PC-3 (cell line): ENCODE measurements at regions not wholly inside any gene's neighbourhood (a gene's known extent, or its start where the extent isn't known, plus 50 kb on each side); places are given as distances from the start of the nearest gene placed in this dataset.
"Not testable (repeated sequence)": the region's sequence is repeated elsewhere in the genome, so short reads cannot be mapped to it uniquely, and the experiment has no call there.

Experiments
- ATAC-seq: fragments of 200-7000 bp; cut with Tn5 transposase; 2 replicates; pipeline ENCODE4 v1.9.1; 2020; ENCODE audit warnings: mild to moderate bottlenecking, moderate library complexity
- BruUV-seq: library from RNA; stranded (reverse); fragments of 400-500 nt; replicated peaks from 2 replicates; lab custom pipeline; 2021; lab: Mats Ljungman, UMichigan
- CTCF ChIA-PET: fragments of 300-600 bp; sonication (Branson Sonifier 250); formaldehyde crosslinking; loops from one replicate; lab custom pipeline; 2022; ENCODE audit warnings: antibody characterized with exemption; lab: Charles Lee
- POLR2A ChIA-PET: fragments of 300-600 bp; sonication (Branson Sonifier 250); formaldehyde crosslinking; loops from one replicate; lab custom pipeline; 2022; ENCODE audit warnings: antibody characterized with exemption; ENCODE audit not compliant: unreplicated experiment; lab: Charles Lee
- DNase-seq: peaks from one replicate; pipeline ENCODE4 v3.0.0-alpha.2; 2015
- H2AFZ ChIP-seq: fragments of 300-600 bp; sonication (generic); 2 replicates; pipeline ENCODE4 v1.6.0; 2016; ENCODE audit warnings: antibody characterized with exemption, low read length
- H3F3A ChIP-seq: fragments of 300-600 bp; sonication (generic); one replicate; pipeline ENCODE4 v1.6.0; 2017; ENCODE audit warnings: antibody characterized with exemption, low read length, control low read depth, mild to moderate bottlenecking; ENCODE audit not compliant: unreplicated experiment
- H3K27ac ChIP-seq: fragments of 300-600 bp; sonication (generic); 2 replicates; pipeline ENCODE4 v1.5.1; 2016; ENCODE audit warnings: mild to moderate bottlenecking, low read length
- H3K27me3 ChIP-seq: fragments of 300-600 bp; sonication (generic); 2 replicates; pipeline ENCODE4 v1.6.1; 2016; ENCODE audit warnings: low read length, mixed read lengths
- H3K36me3 ChIP-seq: fragments of 300-600 bp; sonication (generic); 2 replicates; pipeline ENCODE4 v1.6.1; 2016; ENCODE audit warnings: low read depth, mixed run types, low read length, mixed read lengths
- H3K4me1 ChIP-seq: fragments of 300-600 bp; sonication (generic); 2 replicates; pipeline ENCODE4 v1.5.1; 2016; ENCODE audit warnings: low read length; ENCODE audit not compliant: insufficient read depth
- H3K4me2 ChIP-seq: fragments of 300-600 bp; sonication (generic); 2 replicates; pipeline ENCODE4 v1.6.0; 2016; ENCODE audit warnings: low read length
- H3K4me3 ChIP-seq: fragments of 300-600 bp; sonication (generic); 2 replicates; pipeline ENCODE4 v1.5.1; 2016; ENCODE audit warnings: mild to moderate bottlenecking, low read length, mixed read lengths
- H3K79me2 ChIP-seq: fragments of 300-600 bp; sonication (generic); 2 replicates; pipeline ENCODE4 v1.6.1; 2017; ENCODE audit warnings: low read length, mixed read lengths
- H3K9ac ChIP-seq: fragments of 300-600 bp; sonication (generic); 2 replicates; pipeline ENCODE4 v1.6.0; 2016; ENCODE audit warnings: mild to moderate bottlenecking, low read length
- H3K9me2 ChIP-seq: fragments of 300-600 bp; sonication (generic); replicated peaks from 2 replicates; pipeline ENCODE4 v1.6.1; 2016; ENCODE audit warnings: mixed run types, low read length, mixed read lengths
- H3K9me3 ChIP-seq: fragments of 300-600 bp; sonication (generic); 2 replicates; pipeline ENCODE4 v1.6.1; 2016; ENCODE audit warnings: low read length, mixed read lengths
- H4K20me1 ChIP-seq: fragments of 300-600 bp; sonication (generic); 2 replicates; pipeline ENCODE4 v1.6.1; 2016; ENCODE audit warnings: low read length, mixed read lengths
- EZH2 ChIP-seq: fragments of 300-600 bp; sonication (generic); IDR thresholded peaks from one replicate; pipeline ENCODE4 v1.6.1; 2017; ENCODE audit warnings: antibody characterized with exemption, mild to moderate bottlenecking, low read length; ENCODE audit not compliant: unreplicated experiment
- EZH2phosphoT487 ChIP-seq: fragments of 300-600 bp; sonication (generic); IDR thresholded peaks from 2 replicates; pipeline ENCODE4 v1.6.1; 2018; ENCODE audit warnings: mild to moderate bottlenecking, antibody characterized with exemption, low read length, borderline replicate concordance
- intact Hi-C: fragments of 100-400 bp; cut with micrococcal nuclease; formaldehyde crosslinking; loops from 2 replicates; pipeline ENCODE4 v1.9.0; 2023
- TF ChIP-seq, protein P1 (sequence below): fragments of 300-600 bp; sonication (generic); conservative IDR thresholded peaks from 2 replicates; pipeline ENCODE4 v1.5.1; 2017; ENCODE audit warnings: antibody characterized with exemption, low read depth, mild to moderate bottlenecking, low read length

DNA sequence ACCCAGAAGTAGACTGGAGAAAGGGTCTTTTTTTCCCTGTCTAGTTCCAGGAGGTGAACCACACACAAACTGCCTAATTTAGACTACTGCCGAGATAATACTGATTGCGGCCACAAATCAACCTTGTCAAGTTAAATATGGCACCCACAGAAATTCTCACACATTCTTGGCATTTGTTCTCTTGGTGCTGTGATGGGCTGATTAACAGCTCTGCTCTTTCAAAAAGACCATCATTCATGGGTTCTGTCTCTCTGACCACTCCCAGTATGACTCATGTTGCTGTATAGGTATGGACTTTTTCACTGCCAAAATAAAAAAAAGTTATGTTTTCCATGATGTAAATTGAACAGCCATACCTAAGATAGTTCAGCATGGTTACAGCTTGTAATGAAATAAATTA, 1003.5 kb upstream of the LCORL start:
- Histone ChIP-seq H3K9me3 (no peaks in the 10 kb centered on the region), H3K27me3 (no peaks in the 10 kb centered on the region), H3K4me3 (no peak overlapping the region), H3K9ac (no peak overlapping the region), H3K79me2 (no peaks in the 10 kb centered on the region), H3K4me1 (no peaks in the 10 kb centered on the region), H3K36me3 (no peaks in the 10 kb centered on the region), H3K4me2 (no peak overlapping the region), H3K27ac (no peak overlapping the region), H2AFZ (no peak overlapping the region), H3K9me2 (no peaks in the 10 kb centered on the region), H3F3A (no peaks in the 10 kb centered on the region), H4K20me1 (no peaks in the 10 kb centered on the region)
- DNase-seq (no peak), ATAC-seq (no peak; the same call in 1 of the 2 replicates)
- BruUV-seq, result no TSS peak
- TF ChIP-seq, protein P1, sequence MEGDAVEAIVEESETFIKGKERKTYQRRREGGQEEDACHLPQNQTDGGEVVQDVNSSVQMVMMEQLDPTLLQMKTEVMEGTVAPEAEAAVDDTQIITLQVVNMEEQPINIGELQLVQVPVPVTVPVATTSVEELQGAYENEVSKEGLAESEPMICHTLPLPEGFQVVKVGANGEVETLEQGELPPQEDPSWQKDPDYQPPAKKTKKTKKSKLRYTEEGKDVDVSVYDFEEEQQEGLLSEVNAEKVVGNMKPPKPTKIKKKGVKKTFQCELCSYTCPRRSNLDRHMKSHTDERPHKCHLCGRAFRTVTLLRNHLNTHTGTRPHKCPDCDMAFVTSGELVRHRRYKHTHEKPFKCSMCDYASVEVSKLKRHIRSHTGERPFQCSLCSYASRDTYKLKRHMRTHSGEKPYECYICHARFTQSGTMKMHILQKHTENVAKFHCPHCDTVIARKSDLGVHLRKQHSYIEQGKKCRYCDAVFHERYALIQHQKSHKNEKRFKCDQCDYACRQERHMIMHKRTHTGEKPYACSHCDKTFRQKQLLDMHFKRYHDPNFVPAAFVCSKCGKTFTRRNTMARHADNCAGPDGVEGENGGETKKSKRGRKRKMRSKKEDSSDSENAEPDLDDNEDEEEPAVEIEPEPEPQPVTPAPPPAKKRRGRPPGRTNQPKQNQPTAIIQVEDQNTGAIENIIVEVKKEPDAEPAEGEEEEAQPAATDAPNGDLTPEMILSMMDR, result no peak
- TF ChIP-seq EZH2phosphoT487, result no peak
- no peak for TF ChIP-seq EZH2
- intact Hi-C loops, result no loop called here
- POLR2A ChIA-PET, result no interaction called here
- CTCF ChIA-PET, result no interaction called here

DNA sequence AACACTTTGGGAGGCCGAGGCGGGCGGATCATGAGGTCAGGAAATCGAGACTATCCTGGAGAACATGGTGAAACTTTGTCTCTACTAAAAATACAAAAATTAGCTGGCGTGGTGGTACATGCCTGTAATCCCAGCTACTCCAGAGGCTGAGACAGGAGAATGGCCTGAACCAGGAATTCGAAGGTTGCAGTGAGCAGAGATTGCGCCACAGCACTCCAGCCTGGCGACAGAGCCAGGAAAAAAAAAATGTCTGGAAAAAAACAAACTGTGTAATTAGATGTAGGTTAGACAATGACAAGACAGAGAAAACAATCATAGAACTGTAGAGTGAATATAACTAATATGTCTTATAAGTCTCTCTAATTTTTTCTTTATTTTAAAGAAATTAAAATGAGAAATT, 1002.5 kb upstream of the LCORL start:
- ChIA-PET POLR2A (no interaction called here), CTCF (no interaction called here)
- no peaks in the 10 kb centered on the region for H3F3A ChIP-seq
- no peaks in the 10 kb centered on the region for H3K4me1 ChIP-seq
- H3K9me3 ChIP-seq, result no peaks in the 10 kb centered on the region
- H3K4me2 ChIP-seq, result no peak overlapping the region
- no peaks in the 10 kb centered on the region for H3K79me2 ChIP-seq
- no peak overlapping the region for H3K4me3 ChIP-seq
- H3K27ac ChIP-seq, result no peak overlapping the region
- H4K20me1 ChIP-seq, result no peaks in the 10 kb centered on the region
- H3K36me3 ChIP-seq, result no peaks in the 10 kb centered on the region
- DNase-seq (no peak), ATAC-seq (no peak)
- H3K9me2 ChIP-seq, result no peaks in the 10 kb centered on the region
- no peak overlapping the region for H2AFZ ChIP-seq
- BruUV-seq, result no TSS peak
- H3K27me3 ChIP-seq, result no peaks in the 10 kb centered on the region
- intact Hi-C loops, result no loop called here
- TF ChIP-seq EZH2phosphoT487, result no peak
- TF ChIP-seq, protein P1, result no peak
- TF ChIP-seq EZH2, result no peak
- no peak overlapping the region for H3K9ac ChIP-seq

DNA sequence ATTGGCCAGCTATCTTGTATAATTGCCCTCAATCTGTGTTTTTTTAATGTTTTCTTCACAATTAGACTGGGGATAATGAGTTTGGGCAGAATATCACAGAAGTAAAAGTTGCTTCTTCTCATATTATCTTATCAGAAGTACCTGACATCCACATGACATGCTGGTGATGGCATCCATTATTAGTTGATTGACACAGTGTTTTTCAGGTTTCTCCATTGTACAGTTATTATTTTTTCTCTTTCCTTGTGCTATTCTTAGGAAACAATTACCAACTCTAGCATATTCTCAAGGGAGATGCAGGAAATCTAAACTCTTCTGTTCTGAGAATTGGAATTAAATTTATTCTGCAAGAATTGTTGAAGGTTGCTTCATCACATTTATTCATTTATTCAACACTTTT, 1000.1 kb upstream of the LCORL start:
- DNase-seq, result no peak
- ChIA-PET POLR2A (no interaction called here), CTCF (no interaction called here)
- Histone ChIP-seq H3K36me3 (no peaks in the 10 kb centered on the region), H2AFZ (no peak overlapping the region), H3K9me3 (no peaks in the 10 kb centered on the region), H3F3A (no peaks in the 10 kb centered on the region), H3K27me3 (no peaks in the 10 kb centered on the region), H4K20me1 (no peaks in the 10 kb centered on the region), H3K4me2 (no peak overlapping the region), H3K27ac (no peak overlapping the region), H3K4me3 (no peak overlapping the region), H3K79me2 (no peaks in the 10 kb centered on the region), H3K9me2 (no peaks in the 10 kb centered on the region), H3K9ac (no peak overlapping the region), H3K4me1 (no peaks in the 10 kb centered on the region)
- BruUV-seq, result no TSS peak
- TF ChIP-seq, protein P1, result no peak
- TF ChIP-seq EZH2 (no peak), EZH2phosphoT487 (no peak)
- intact Hi-C loops, result no loop called here
- ATAC-seq, result no peak

DNA sequence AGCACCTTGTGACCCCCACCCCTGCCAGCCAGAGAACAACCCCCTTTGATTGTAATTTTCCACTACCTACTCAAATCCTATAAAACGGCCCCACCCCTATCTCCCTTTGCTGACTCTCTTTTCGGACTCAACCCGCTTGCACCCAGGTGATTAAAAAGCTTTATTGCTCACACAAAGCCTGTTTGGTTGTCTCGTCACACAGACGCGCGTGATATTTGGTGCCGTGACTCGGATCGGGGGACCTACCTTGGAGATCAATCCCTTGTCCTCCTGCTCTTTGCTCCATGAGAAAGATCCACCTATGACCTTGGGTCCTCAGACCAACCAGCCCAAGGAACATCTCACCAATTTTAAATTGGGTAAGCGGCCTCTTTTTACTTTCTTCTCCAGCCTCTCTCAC, 995.0 kb upstream of the LCORL start:
- H4K20me1 ChIP-seq, H3K9ac ChIP-seq, intact Hi-C loops, H3K36me3 ChIP-seq, ATAC-seq, H3K9me3 ChIP-seq, H3K4me3 ChIP-seq, DNase-seq, H3K27me3 ChIP-seq, H3K4me2 ChIP-seq, BruUV-seq, H3K79me2 ChIP-seq, H3K4me1 ChIP-seq, H3K9me2 ChIP-seq, H2AFZ ChIP-seq, CTCF ChIA-PET, H3K27ac ChIP-seq, POLR2A ChIA-PET, H3F3A ChIP-seq: not testable (repeated sequence)
